HCT116 (cell line): ENCODE measurements at regions not wholly inside any gene's neighbourhood (a gene's known extent, or its start where the extent isn't known, plus 50 kb on each side); places are given as distances from the start of the nearest gene placed in this dataset.

Experiments
- ATAC-seq: fragments of 200-7000 bp; cut with Tn5 transposase; 2 replicates; pipeline ENCODE4 v1.9.1; 2020; ENCODE audit warnings: mild to moderate bottlenecking, moderate library complexity
- BruUV-seq: library from RNA; stranded (reverse); fragments of 400-500 nt; replicated peaks from 2 replicates; lab custom pipeline; 2021; lab: Mats Ljungman, UMichigan
- CTCF ChIA-PET: fragments of 300-600 bp; sonication (Branson Sonifier 250); formaldehyde crosslinking; loops from one replicate; lab custom pipeline; 2021; ENCODE audit warnings: antibody characterized with exemption; lab: Charles Lee
- POLR2A ChIA-PET: fragments of 300-600, 350-600 bp; sonication (Branson Sonifier 250); formaldehyde crosslinking; loops from one replicate; lab custom pipeline; 2021; ENCODE audit warnings: antibody characterized with exemption; lab: Charles Lee
- RAD21 ChIA-PET, 2 experiments: fragments of 300-600 bp; sonication (Branson Sonifier 250); formaldehyde crosslinking; loops; one replicate each; lab custom pipeline; 2023; ENCODE audit warnings: low total read pairs in 2 of 2; ENCODE audit not compliant: uncharacterized antibody in 2 of 2, unreplicated experiment in 2 of 2, low non-redundant PET in 1 of 2; lab: Charles Lee
- DNase-seq: peaks from one replicate; pipeline ENCODE4 v3.0.0-alpha.2; 2010; ENCODE audit warnings: low read depth, low spot score
- H2AFZ ChIP-seq: fragments of 200-600 bp; shearing (Covaris generic), sonication (generic); 2 replicates; pipeline ENCODE4 v1.6.1; 2017; ENCODE audit warnings: low read depth, mixed run types, mixed read lengths, antibody characterized with exemption, low read length; ENCODE audit not compliant: poor library complexity, severe bottlenecking
- H3K27ac ChIP-seq: 2 replicates; pipeline ENCODE4 v1.5.1; 2012; ENCODE audit warnings: low read depth, low read length
- H3K27me3 ChIP-seq: fragments of 200-600 bp; sonication (generic); 2 replicates; pipeline ENCODE4 v1.6.1; 2016; ENCODE audit warnings: mixed run types, low read length, mixed read lengths; ENCODE audit not compliant: insufficient read depth
- H3K36me3 ChIP-seq, 2 experiments: fragments of 200-500 bp in 1 of 2; fragments of 200-600 bp in 1 of 2; sonication (Bioruptor generic) in 1 of 2; sonication (generic) in 1 of 2; 2 replicates each; pipeline versions ENCODE4 v1.5.1 to v1.6.1; 2014 to 2016; ENCODE audit warnings: low read length in 2 of 2, inconsistent platforms in 1 of 2, mixed read lengths in 1 of 2, mixed run types in 1 of 2; ENCODE audit not compliant: insufficient read depth in 2 of 2, control insufficient read depth in 1 of 2
- H3K4me1 ChIP-seq, 2 experiments: fragments of 200-600 bp in 1 of 2; sonication (generic) in 1 of 2; 2 replicates each; pipeline versions ENCODE4 v1.5.1 to v1.6.1; 2012 to 2017; ENCODE audit warnings: low read length in 2 of 2, inconsistent platforms in 1 of 2, mild to moderate bottlenecking in 1 of 2, mixed read lengths in 1 of 2, mixed run types in 1 of 2, moderate library complexity in 1 of 2; ENCODE audit not compliant: insufficient read depth in 2 of 2, control insufficient read depth in 1 of 2
- H3K4me2 ChIP-seq: fragments of 200-600 bp; sonication (generic); 2 replicates; pipeline ENCODE4 v1.6.1; 2017; ENCODE audit warnings: mixed run types, low read length, mixed read lengths
- H3K4me3 ChIP-seq, 2 experiments: fragments of 200-600 bp in 1 of 2; sonication (generic) in 1 of 2; replicated peaks in 1 of 2; 2 replicates each; pipeline ENCODE4 v1.5.1; 2011 to 2016; ENCODE audit warnings: low read length in 2 of 2, control low read depth in 1 of 2, low read depth in 1 of 2, mild to moderate bottlenecking in 1 of 2, mixed read lengths in 1 of 2, mixed run types in 1 of 2
- H3K79me2 ChIP-seq: fragments of 200-600 bp; sonication (generic); 2 replicates; pipeline ENCODE4 v1.6.1; 2017; ENCODE audit warnings: mild to moderate bottlenecking, mixed run types, low read length, moderate library complexity, mixed read lengths; ENCODE audit not compliant: insufficient read depth
- H3K9ac ChIP-seq: fragments of 200-600 bp; sonication (generic); 2 replicates; pipeline ENCODE4 v1.6.1; 2016; ENCODE audit warnings: low read length, mixed read lengths
- H3K9me2 ChIP-seq: fragments of 200-600 bp; sonication (generic), shearing (Covaris generic); 2 replicates; pipeline ENCODE4 v1.6.1; 2017; ENCODE audit warnings: mixed run types, mild to moderate bottlenecking, moderate library complexity; ENCODE audit not compliant: insufficient read depth
- H3K9me3 ChIP-seq, 2 experiments: fragments of 200-500 bp in 1 of 2; fragments of 200-600 bp in 1 of 2; sonication (Bioruptor generic) in 1 of 2; sonication (generic) in 1 of 2; 2 replicates each; pipeline ENCODE4 v1.6.1; 2014 to 2017; ENCODE audit warnings: low read length in 2 of 2, mixed read lengths in 2 of 2, inconsistent platforms in 1 of 2, low read depth in 1 of 2, mild to moderate bottlenecking in 1 of 2, mixed run types in 1 of 2, moderate library complexity in 1 of 2; ENCODE audit not compliant: control insufficient read depth in 1 of 2, insufficient read depth in 1 of 2
- H4K20me1 ChIP-seq: fragments of 200-600 bp; sonication (generic), shearing (Covaris generic); 2 replicates; pipeline ENCODE4 v1.6.1; 2017; ENCODE audit warnings: mixed run types, mild to moderate bottlenecking, moderate library complexity; ENCODE audit not compliant: insufficient read depth
- CBX3 ChIP-seq: IDR thresholded peaks from 2 replicates; pipeline ENCODE4 v1.6.1; 2012; ENCODE audit warnings: low read depth
- CEBPB ChIP-seq: IDR thresholded peaks from 2 replicates; pipeline ENCODE4 v1.6.1; 2012; ENCODE audit warnings: low read depth
- ELF1 ChIP-seq: IDR thresholded peaks from 2 replicates; pipeline ENCODE4 v1.6.1; 2012; ENCODE audit warnings: low read depth, borderline replicate concordance
- EZH2phosphoT487 ChIP-seq: fragments of 200-600 bp; IDR thresholded peaks from 2 replicates; pipeline ENCODE4 v1.6.1; 2018; ENCODE audit warnings: antibody characterized with exemption, borderline replicate concordance
- JUND ChIP-seq: IDR thresholded peaks from 2 replicates; pipeline ENCODE4 v1.6.1; 2012
- POLR2AphosphoS5 ChIP-seq: IDR thresholded peaks from 2 replicates; pipeline ENCODE4 v1.6.1; 2011; ENCODE audit warnings: mild to moderate bottlenecking, low read depth, low read length, moderate library complexity
- RAD21 ChIP-seq: IDR thresholded peaks from 2 replicates; pipeline ENCODE4 v1.6.1; 2012; ENCODE audit warnings: low read depth, mild to moderate bottlenecking
- SIN3A ChIP-seq: IDR thresholded peaks from 2 replicates; pipeline ENCODE4 v1.6.1; 2012; ENCODE audit warnings: low read depth
- intact Hi-C: fragments of 100-400 bp; cut with micrococcal nuclease; formaldehyde crosslinking; loops from 2 replicates; pipeline ENCODE4 v1.10.0; 2022
- TF ChIP-seq, protein P1 (sequence below): IDR thresholded peaks from 2 replicates; pipeline ENCODE4 v1.6.1; 2012; ENCODE audit warnings: low read depth
- TF ChIP-seq, protein P2 (sequence below): IDR thresholded peaks from 2 replicates; pipeline ENCODE4 v1.6.1; 2012
- TF ChIP-seq, protein P3 (sequence below): IDR thresholded peaks from 2 replicates; pipeline ENCODE4 v1.6.1; 2011; ENCODE audit warnings: mild to moderate bottlenecking, low read length, moderate library complexity; ENCODE audit not compliant: insufficient replicate concordance; ENCODE audit errors: extremely low read depth

GRCh38 chr6:95682476-95682875 lies 105.1 kb downstream of the MANEA start:
- no peaks in the 10 kb centered on the region for H3K36me3 ChIP-seq
- no peaks in the 10 kb centered on the region for H3K9me3 ChIP-seq
- no TSS peak for BruUV-seq
- H4K20me1 ChIP-seq, result no peaks in the 10 kb centered on the region
- H3K4me2 ChIP-seq, result no peak overlapping the region
- TF ChIP-seq, protein P1, sequence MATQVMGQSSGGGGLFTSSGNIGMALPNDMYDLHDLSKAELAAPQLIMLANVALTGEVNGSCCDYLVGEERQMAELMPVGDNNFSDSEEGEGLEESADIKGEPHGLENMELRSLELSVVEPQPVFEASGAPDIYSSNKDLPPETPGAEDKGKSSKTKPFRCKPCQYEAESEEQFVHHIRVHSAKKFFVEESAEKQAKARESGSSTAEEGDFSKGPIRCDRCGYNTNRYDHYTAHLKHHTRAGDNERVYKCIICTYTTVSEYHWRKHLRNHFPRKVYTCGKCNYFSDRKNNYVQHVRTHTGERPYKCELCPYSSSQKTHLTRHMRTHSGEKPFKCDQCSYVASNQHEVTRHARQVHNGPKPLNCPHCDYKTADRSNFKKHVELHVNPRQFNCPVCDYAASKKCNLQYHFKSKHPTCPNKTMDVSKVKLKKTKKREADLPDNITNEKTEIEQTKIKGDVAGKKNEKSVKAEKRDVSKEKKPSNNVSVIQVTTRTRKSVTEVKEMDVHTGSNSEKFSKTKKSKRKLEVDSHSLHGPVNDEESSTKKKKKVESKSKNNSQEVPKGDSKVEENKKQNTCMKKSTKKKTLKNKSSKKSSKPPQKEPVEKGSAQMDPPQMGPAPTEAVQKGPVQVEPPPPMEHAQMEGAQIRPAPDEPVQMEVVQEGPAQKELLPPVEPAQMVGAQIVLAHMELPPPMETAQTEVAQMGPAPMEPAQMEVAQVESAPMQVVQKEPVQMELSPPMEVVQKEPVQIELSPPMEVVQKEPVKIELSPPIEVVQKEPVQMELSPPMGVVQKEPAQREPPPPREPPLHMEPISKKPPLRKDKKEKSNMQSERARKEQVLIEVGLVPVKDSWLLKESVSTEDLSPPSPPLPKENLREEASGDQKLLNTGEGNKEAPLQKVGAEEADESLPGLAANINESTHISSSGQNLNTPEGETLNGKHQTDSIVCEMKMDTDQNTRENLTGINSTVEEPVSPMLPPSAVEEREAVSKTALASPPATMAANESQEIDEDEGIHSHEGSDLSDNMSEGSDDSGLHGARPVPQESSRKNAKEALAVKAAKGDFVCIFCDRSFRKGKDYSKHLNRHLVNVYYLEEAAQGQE, result no peak
- TF ChIP-seq CBX3 (no peak), CEBPB (no peak), JUND (no peak), POLR2AphosphoS5 (no peak), ELF1 (no peak), SIN3A (no peak)
- intact Hi-C loops, result no loop called here
- ChIA-PET CTCF (no interaction called here), RAD21 (no interaction called here), POLR2A (no interaction called here)
- DNase-seq (no peak), ATAC-seq (no peak)
- H3K27ac ChIP-seq, result no peak overlapping the region
- no peak overlapping the region for H2AFZ ChIP-seq
- H3K9ac ChIP-seq, result no peak overlapping the region
- H3K79me2 ChIP-seq, result no peaks in the 10 kb centered on the region
- H3K4me1 ChIP-seq, result no peaks in the 10 kb centered on the region
- no peak overlapping the region for H3K4me3 ChIP-seq
- no peaks in the 10 kb centered on the region for H3K27me3 ChIP-seq
- no peaks in the 10 kb centered on the region for H3K9me2 ChIP-seq

DNA sequence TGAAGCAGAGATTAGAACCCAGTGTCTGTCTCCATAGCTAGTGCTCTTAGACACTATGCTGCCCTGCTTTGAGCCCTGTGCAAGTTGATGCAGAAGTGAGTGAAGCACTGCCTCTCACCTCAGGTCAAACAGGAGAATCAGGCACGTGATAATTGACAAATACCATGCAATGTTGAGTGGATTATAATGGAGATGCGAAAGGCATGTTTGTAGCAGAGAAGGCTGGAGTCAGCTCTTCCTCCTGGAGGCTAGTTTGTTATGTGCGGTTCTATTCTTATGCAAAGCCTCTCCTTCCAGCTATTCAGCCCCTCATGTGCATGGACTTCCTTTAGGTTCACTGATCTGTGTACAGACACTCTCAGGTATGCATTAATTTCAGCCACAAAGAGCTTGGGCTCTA lies 108.5 kb downstream of the MANEA start:
- Histone ChIP-seq H3K4me1 (no peaks in the 10 kb centered on the region), H3K9me2 (no peaks in the 10 kb centered on the region), H3K27me3 (no peaks in the 10 kb centered on the region), H3K36me3 (no peaks in the 10 kb centered on the region), H3K27ac (no peak overlapping the region), H3K79me2 (no peaks in the 10 kb centered on the region), H2AFZ (no peak overlapping the region), H3K4me2 (no peak overlapping the region), H3K4me3 (no peak overlapping the region), H3K9ac (no peak overlapping the region), H3K9me3 (no peaks in the 10 kb centered on the region), H4K20me1 (no peaks in the 10 kb centered on the region)
- ChIA-PET CTCF (no interaction called here), POLR2A (no interaction called here), RAD21 (no interaction called here)
- intact Hi-C loops, result no loop called here
- ATAC-seq (no peak), DNase-seq (no peak)
- no TSS peak for BruUV-seq
- TF ChIP-seq CEBPB, result no peak
- TF ChIP-seq, protein P2, sequence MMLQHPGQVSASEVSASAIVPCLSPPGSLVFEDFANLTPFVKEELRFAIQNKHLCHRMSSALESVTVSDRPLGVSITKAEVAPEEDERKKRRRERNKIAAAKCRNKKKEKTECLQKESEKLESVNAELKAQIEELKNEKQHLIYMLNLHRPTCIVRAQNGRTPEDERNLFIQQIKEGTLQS, result no peak
- TF ChIP-seq ELF1, result no peak
- TF ChIP-seq, protein P1, result no peak
- TF ChIP-seq EZH2phosphoT487, result no peak
- no peak for TF ChIP-seq RAD21
- TF ChIP-seq POLR2AphosphoS5, result no peak
- TF ChIP-seq, protein P3, sequence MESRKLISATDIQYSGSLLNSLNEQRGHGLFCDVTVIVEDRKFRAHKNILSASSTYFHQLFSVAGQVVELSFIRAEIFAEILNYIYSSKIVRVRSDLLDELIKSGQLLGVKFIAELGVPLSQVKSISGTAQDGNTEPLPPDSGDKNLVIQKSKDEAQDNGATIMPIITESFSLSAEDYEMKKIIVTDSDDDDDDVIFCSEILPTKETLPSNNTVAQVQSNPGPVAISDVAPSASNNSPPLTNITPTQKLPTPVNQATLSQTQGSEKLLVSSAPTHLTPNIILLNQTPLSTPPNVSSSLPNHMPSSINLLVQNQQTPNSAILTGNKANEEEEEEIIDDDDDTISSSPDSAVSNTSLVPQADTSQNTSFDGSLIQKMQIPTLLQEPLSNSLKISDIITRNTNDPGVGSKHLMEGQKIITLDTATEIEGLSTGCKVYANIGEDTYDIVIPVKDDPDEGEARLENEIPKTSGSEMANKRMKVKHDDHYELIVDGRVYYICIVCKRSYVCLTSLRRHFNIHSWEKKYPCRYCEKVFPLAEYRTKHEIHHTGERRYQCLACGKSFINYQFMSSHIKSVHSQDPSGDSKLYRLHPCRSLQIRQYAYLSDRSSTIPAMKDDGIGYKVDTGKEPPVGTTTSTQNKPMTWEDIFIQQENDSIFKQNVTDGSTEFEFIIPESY, result no peak
